ENCODE measurements at regions not wholly inside any gene's neighbourhood (a gene's known extent, or its start where the extent isn't known, plus 50 kb on each side); places are given as distances from the start of the nearest gene placed in this dataset.
A peak's percentile ranks its signal among the peaks of the same experiment; 100 is the strongest.

GRCh38 chr15:96702589-96702988 is 372.1 kb downstream of the NR2F2 start:
- Mint-ChIP-seq H3K36me3 (ENCODE audit: unreplicated experiment) (no peaks in the 10 kb centered on the region), H3K9me3 (ENCODE audit: unreplicated experiment) (no peaks in the 10 kb centered on the region), H3K4me1 (ENCODE audit: low read depth, unreplicated experiment) (peaks cover 26% of the 10 kb centered on the region), H3K4me3 (ENCODE audit: unreplicated experiment) (no peak overlapping the region), H3K27me3 (ENCODE audit: unreplicated experiment) (no peaks in the 10 kb centered on the region), H3K27ac (ENCODE audit: unreplicated experiment) (no peak overlapping the region)
- no peak for TF ChIP-seq CTCF (IDR thresholded peaks at IDR 0.05; ENCODE audit: partially characterized antibody, unreplicated experiment)
- no peak for DNase-seq

GRCh38 chr15:96703091-96703490 is 372.6 kb downstream of the NR2F2 start:
- H3K9me3 Mint-ChIP-seq (ENCODE audit: unreplicated experiment) = no peaks in the 10 kb centered on the region
- no peak overlapping the region for H3K4me3 Mint-ChIP-seq (ENCODE audit: unreplicated experiment)
- H3K27ac Mint-ChIP-seq (ENCODE audit: unreplicated experiment) = peak overlapping the region; percentile 30
- DNase-seq = no peak
- peaks cover 26% of the 10 kb centered on the region for H3K4me1 Mint-ChIP-seq (ENCODE audit: low read depth, unreplicated experiment)
- H3K27me3 Mint-ChIP-seq (ENCODE audit: unreplicated experiment) = no peaks in the 10 kb centered on the region
- TF ChIP-seq CTCF (IDR thresholded peaks at IDR 0.05; ENCODE audit: partially characterized antibody, unreplicated experiment) = no peak
- no peaks in the 10 kb centered on the region for H3K36me3 Mint-ChIP-seq (ENCODE audit: unreplicated experiment)

GRCh38 chr15:96703794-96704550 is 373.5 kb downstream of the NR2F2 start:
- H3K4me1 Mint-ChIP-seq (ENCODE audit: low read depth, unreplicated experiment) = peaks cover 26% of the 10 kb centered on the region

GRCh38 chr15:96716075-96716474 is 385.6 kb downstream of the NR2F2 start:
- H3K27me3 Mint-ChIP-seq (ENCODE audit: unreplicated experiment) = no peaks in the 10 kb centered on the region
- peak; percentile 62 for DNase-seq
- H3K27ac Mint-ChIP-seq (ENCODE audit: unreplicated experiment) = no peak overlapping the region
- H3K4me3 Mint-ChIP-seq (ENCODE audit: unreplicated experiment) = no peak overlapping the region
- H3K4me1 Mint-ChIP-seq (ENCODE audit: low read depth, unreplicated experiment) = peaks cover 12% of the 10 kb centered on the region
- TF ChIP-seq CTCF (IDR thresholded peaks at IDR 0.05; ENCODE audit: partially characterized antibody, unreplicated experiment) = no peak
- H3K9me3 Mint-ChIP-seq (ENCODE audit: unreplicated experiment) = no peaks in the 10 kb centered on the region
- no peaks in the 10 kb centered on the region for H3K36me3 Mint-ChIP-seq (ENCODE audit: unreplicated experiment)

More at GRCh38 chr15:96703794-96704550, 373.5 kb downstream of the NR2F2 start:
- no peak for DNase-seq
- no peaks in the 10 kb centered on the region for H3K9me3 Mint-ChIP-seq (ENCODE audit: unreplicated experiment)
- no peak overlapping the region for H3K27ac Mint-ChIP-seq (ENCODE audit: unreplicated experiment)
- no peak for TF ChIP-seq CTCF (IDR thresholded peaks at IDR 0.05; ENCODE audit: partially characterized antibody, unreplicated experiment)
- H3K36me3 Mint-ChIP-seq (ENCODE audit: unreplicated experiment) = no peaks in the 10 kb centered on the region
- H3K27me3 Mint-ChIP-seq (ENCODE audit: unreplicated experiment) = no peaks in the 10 kb centered on the region
- H3K4me3 Mint-ChIP-seq (ENCODE audit: unreplicated experiment) = no peak overlapping the region

- TF ChIP-seq CTCF (IDR thresholded peaks at IDR 0.05; ENCODE audit: partially characterized antibody, unreplicated experiment) = no peak
- H3K4me1 Mint-ChIP-seq (ENCODE audit: low read depth, unreplicated experiment) = peaks cover 12% of the 10 kb centered on the region
- no peak for DNase-seq
- no peaks in the 10 kb centered on the region for H3K36me3 Mint-ChIP-seq (ENCODE audit: unreplicated experiment)
- no peak overlapping the region for H3K4me3 Mint-ChIP-seq (ENCODE audit: unreplicated experiment)
- no peaks in the 10 kb centered on the region for H3K27me3 Mint-ChIP-seq (ENCODE audit: unreplicated experiment)
- no peaks in the 10 kb centered on the region for H3K9me3 Mint-ChIP-seq (ENCODE audit: unreplicated experiment)
- H3K27ac Mint-ChIP-seq (ENCODE audit: unreplicated experiment) = no peak overlapping the region
Observed at GRCh38 chr15:96716478-96716877, 386.0 kb downstream of the NR2F2 start.

Data from glutamatergic neuron (in vitro differentiated cells).